Hepatocyte (in vitro differentiated cells): ENCODE measurements at regions not wholly inside any gene's neighbourhood (a gene's known extent, or its start where the extent isn't known, plus 50 kb on each side); places are given as distances from the start of the nearest gene placed in this dataset.

Experiments
- CTCF ChIP-seq: fragments of 200-600 bp; sonication (generic); IDR thresholded peaks from 2 replicates; pipeline ENCODE4 v1.5.1; 2016; ENCODE audit warnings: antibody characterized with exemption, mild to moderate bottlenecking; ENCODE audit not compliant: poor library complexity
- EZH2 ChIP-seq: fragments of 200-600 bp; sonication (generic); IDR thresholded peaks from 2 replicates; pipeline ENCODE4 v1.6.1; 2016; ENCODE audit warnings: antibody characterized with exemption, mild to moderate bottlenecking, borderline replicate concordance
- EZH2phosphoT487 ChIP-seq: fragments of 200-600 bp; sonication (generic); IDR thresholded peaks from one replicate; pipeline ENCODE4 v1.6.1; 2018; ENCODE audit warnings: antibody characterized with exemption, mild to moderate bottlenecking, low read depth, moderate library complexity; ENCODE audit not compliant: unreplicated experiment, severe bottlenecking

- TF ChIP-seq CTCF (no peak), EZH2 (no peak), EZH2phosphoT487 (no peak)
Measured at GRCh38 chr20:60662307-60662706, 589.8 kb upstream of the CDH4 start.
